HG02759 (cell line): ENCODE measurements at regions not wholly inside any gene's neighbourhood (a gene's known extent, or its start where the extent isn't known, plus 50 kb on each side); places are given as distances from the start of the nearest gene placed in this dataset.
"Not testable (repeated sequence)": the region's sequence is repeated elsewhere in the genome, so short reads cannot be mapped to it uniquely, and the experiment has no call there.

Experiments
- ATAC-seq: cut with Tn5 transposase; IDR thresholded peaks from one replicate; pipeline ENCODE4 v1.9.1; 2021; ENCODE audit warnings: mild to moderate bottlenecking, moderate library complexity; ENCODE audit not compliant: unreplicated experiment

- no peak for ATAC-seq
Observed at GRCh38 chr7:149608168-149608567, 110.6 kb upstream of the ZNF746 start.

GRCh38 chr7:149607683-149608082 lies 110.1 kb upstream of the ZNF746 start:
- no peak for ATAC-seq

DNA sequence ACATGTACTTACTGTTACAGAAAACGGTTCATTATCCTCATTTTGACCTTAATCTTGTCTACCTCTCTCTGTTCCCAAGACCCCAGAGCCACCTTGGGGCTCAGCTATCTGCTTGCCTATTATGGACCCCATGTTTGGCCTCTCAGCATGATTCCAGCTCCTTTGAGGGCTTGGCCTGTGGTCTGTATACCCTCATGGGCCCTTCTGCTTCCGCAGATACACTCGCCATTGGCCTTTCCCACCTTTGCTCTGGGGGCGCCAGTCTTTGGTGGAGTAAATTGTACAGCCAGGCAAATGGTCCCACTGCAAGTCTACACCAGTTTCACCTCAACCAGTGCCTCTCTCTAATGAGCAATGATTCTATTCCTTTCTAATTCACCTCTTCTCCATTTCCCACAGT lies 109.2 kb upstream of the ZNF746 start:
- ATAC-seq = no peak

DNA sequence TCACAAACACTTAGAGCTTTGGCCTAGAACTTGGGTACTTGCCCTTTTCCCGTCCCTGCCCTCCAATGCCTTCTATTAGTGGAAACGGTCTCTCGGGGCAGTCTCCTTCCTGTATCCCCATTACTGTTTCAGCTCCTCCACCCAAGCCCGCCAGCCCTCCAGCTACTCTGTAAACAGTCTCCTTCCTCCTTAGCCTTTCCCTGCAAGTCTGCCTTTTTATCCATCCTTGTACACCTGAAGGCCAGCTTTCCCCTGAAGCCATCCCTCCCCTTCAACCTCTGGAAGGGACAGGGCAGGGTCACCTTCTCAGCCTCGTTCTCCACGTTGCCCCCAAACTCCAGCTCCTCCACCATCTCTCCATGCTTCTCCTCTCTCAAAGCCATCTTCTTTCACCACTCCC lies 108.1 kb upstream of the ZNF746 start:
- no peak for ATAC-seq

- ATAC-seq = no peak
Observed at GRCh38 chr7:149604521-149604920, 106.9 kb upstream of the ZNF746 start.

DNA sequence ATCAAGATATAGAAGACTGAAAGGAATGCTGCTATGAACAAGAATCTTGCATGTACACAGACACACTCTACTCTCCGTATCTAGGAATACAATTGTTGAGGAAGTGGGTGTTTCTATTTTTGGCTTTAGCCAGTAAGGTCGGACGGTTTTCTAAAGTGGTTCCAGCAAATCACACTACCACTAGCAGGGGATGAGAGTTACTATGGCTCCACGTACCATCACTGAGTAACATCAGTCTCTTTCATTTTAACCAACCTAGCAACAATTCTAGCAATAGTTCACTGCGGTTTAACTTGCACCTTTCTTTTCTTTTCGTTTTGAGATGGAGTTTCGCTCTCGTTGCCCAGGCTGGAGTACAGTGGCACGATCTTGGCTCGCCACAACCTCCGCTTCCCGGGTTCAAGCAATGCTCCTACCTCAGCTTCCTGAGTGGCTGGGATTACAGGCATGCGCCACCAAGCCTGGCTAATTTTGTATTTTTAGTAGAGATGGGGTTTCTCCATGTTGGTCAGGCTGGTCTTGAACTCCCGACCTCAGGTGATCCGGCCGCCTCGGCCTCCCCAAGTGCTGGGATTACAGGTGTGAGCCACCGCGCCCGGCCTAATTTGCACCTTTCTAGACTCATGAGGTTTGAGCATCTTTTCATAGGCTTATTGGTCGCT lies 103.2 kb upstream of the ZNF746 start:
- ATAC-seq = peak; percentile 93

DNA sequence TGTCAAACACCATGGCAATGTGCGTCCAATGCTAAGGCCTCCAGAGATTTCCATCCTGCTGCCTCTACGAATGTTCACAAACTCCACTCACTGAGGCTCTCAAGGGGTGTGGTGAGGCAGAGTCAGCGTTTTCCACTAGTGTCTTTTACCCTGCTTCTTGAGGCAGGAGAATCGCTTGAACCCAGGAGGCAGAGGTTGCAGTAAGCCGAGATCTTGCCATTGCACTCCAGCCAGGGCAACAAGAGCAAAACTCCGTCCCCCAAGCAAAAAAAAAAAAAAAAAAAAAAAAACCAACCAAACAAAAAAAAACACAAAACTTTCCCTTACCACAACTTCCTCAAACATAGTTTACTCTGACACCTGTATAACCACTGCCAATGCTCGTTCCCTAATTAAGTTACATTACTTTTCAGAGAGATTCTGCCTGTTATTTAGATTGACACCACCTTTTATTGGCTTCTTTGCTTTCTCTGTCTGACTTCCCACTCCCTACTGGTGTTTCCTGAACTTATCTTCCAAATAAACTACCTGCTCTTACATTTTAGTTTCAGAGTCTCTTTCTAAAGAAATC lies 102.1 kb upstream of the ZNF746 start:
- ATAC-seq = peak; percentile 33

DNA sequence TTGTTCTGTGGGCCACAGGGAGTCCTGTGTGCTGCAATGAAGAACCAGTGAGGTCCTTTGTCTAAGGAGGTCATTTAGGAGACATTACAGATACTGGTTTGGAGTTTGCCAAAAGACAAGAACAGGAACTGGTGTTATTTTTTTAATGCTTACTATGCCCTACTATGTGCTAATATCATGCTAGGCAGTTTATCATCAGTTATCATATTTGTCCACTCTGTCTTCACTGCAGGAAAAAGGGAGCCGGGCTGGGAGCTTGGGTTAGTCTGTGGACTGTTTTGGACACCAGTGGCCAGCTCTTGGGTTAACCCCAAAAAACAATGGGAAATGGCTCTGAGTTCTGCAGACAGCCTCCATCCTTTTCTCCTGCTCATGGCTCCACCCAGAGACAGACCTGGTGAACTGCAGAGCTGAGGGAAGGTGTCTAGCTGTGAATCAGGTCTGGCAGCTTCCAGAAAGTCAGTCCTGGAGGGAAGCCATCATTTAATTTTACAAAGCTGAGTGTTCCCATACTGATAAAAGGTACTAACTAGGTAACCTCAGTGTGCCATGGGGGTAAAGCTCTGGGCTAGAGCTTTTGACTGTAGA lies 101.2 kb upstream of the ZNF746 start:
- ATAC-seq = no peak

DNA sequence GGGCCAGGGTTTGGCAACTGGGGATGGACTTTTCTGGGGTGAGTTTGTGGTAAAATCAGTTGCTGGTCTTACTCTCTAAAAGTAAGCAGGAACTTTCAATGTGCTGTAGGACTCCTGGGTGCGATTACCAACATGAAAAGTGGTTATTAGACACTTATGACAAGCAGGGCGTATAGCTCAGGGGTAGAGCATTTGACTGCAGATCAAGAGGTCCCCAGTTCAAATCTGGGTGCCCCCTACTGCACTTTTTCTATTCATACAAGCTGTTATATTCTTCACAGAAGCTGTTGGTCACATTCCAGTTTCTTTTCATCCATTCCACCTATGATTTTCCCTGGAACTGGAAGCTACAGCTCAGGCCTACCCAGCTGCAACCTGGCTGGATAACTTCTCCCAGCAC lies 100.2 kb upstream of the ZNF746 start:
- not testable (repeated sequence) for ATAC-seq

DNA sequence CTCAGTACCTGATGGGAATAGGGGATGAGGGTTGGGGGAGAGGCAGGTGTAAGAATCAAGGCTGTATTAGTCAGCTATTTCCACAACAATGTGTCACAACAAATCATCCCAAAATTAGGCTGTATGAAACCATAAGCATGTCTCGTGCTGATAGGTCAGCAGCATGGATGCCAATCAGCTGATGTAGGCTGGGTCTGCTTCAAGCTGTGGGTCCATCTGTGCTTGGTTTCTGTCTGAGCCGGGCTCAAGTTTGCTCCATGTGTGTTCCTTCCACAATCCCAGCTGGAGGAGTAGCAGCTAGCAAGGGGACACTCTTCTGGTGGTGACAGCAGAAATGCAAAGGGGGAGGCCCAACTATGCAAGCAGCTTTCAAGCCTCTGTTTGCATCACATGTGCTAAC lies 97.9 kb upstream of the ZNF746 start:
- no peak for ATAC-seq

- no peak for ATAC-seq
Observed at GRCh38 chr7:149595078-149595477, 97.5 kb upstream of the ZNF746 start.

- ATAC-seq = no peak
Observed at GRCh38 chr7:149588930-149589329, 91.3 kb upstream of the ZNF746 start.

- no peak for ATAC-seq
Observed at GRCh38 chr7:149586646-149587645, 89.3 kb upstream of the ZNF746 start.

GRCh38 chr7:149584530-149584929 lies 86.9 kb upstream of the ZNF746 start:
- ATAC-seq = no peak

DNA sequence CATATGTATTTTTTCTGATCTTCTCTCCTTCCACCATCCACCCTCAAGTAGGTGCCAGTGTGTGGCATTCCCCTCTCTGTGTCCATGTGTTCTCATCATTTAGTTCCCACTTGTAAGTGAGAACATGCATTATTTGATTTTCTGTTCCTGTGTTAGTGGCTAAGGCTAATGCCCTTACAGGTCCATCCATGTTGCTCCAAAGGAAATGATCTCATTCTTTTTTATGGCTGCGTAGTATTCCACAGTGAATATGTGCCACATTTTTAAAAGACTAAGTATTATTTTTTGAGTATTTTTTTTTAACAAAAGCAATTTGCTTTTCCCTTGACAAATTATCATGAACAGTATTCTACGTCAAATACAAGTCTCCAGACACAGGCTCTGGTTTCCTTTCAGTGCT lies 86.4 kb upstream of the ZNF746 start:
- ATAC-seq = no peak

DNA sequence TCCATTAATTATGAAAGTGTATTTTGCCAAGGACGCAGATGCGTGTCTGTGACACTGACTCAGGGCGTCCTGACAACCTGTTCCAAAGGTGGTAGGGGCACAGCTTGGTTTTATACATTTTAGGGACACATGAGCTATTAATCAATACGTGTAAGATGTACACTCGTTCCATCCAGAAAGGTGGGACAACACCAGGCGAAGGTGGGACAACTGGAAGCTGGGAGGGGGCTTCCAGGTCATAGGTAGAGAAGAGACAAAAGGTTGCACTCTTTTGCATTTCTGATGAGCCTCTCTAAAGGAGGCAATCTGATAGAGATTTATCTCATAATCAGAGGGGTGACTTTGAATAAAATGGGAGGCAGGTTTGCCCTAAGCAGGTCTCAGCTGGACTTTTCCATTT lies 82.7 kb upstream of the ZNF746 start:
- no peak for ATAC-seq

DNA sequence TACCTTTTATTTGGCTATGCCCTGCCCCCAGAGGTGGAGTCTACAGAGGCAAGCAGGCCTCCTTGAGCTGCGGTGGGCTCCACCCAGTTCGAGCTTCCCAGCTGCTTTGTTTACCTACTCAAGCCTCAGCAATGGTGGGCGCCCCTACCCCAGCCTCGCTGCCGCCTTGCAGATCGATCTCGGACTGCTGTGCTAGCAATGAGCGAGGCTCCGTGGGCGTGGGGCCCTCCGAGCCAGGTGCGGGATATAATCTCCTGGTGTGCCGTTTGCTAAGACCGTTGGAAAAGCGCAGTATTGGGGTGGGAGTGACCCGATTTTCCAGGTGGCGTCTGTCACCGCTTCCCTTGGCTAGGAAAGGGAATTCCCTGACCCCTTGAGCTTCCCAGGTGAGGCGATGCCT lies 81.8 kb upstream of the ZNF746 start:
- not testable (repeated sequence) for ATAC-seq

- not testable (repeated sequence) for ATAC-seq
Observed at GRCh38 chr7:149574428-149574827, 76.8 kb upstream of the ZNF746 start.

DNA sequence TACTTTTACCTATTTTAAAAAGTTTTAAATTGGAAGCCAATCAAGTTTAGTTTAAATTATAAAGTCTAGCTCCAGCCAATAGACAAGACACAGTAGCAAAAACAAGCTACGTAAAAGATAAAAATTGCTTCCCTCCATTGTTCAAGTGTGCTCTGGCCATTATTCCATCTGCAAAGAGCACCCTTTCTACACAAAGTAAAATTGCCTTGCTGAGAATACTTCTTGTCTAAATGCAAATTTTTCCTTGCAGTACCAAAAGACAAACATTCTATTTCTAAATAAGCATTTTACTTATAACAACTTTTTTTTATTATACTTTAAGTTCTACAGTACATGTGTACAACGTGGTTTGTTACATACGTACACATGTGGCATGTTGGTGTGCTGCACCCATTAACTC lies 75.9 kb upstream of the ZNF746 start:
- ATAC-seq = no peak

GRCh38 chr7:149572920-149573319 lies 75.3 kb upstream of the ZNF746 start:
- ATAC-seq = not testable (repeated sequence)

DNA sequence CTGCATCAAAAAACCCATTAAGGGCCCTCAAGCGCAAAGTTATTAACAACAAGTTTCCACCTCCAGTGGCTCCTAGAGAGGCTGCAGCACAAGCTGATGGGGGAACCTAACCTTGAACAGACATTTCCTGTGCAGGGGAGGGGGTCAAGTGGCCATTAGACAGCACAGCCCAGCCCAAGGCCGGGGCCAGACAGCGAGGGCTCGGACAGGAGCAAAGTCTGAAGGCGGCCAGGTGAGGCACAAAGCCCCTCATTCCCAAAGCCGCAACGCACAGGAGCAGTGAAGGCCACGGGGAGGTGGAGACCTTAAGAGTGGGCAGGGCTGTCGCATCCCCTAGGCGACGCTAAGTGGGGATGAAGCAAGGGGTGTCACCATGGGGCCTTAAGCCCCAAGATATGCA lies 73.2 kb upstream of the ZNF746 start:
- no peak for ATAC-seq
